ENCODE measurements at regions not wholly inside any gene's neighbourhood (a gene's known extent, or its start where the extent isn't known, plus 50 kb on each side); places are given as distances from the start of the nearest gene placed in this dataset.
"Not testable (repeated sequence)": the region's sequence is repeated elsewhere in the genome, so short reads cannot be mapped to it uniquely, and the experiment has no call there.

GRCh38 chr10:63675171-63675570 is 154.0 kb downstream of the REEP3 start:
- DNase-seq = no peak

DNA sequence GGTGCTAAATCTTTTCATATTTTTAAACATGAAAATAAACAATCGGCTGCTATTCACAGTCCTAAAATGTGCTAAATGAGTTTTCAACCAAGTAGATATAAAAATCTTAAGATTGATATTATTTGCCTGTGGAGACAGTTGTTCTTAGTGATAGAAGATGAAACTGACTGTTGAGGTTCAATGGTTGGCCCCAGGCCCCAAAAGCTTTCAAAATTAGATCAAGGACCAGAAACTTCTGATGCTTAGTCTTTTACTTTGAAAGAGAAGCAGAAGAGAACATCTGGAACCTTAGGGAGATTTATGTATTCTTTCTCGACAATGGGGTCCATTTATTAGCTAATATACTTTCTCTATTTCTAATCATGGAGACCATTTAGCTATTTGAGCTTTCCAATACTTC is 155.8 kb downstream of the REEP3 start:
- no peak for DNase-seq

DNA sequence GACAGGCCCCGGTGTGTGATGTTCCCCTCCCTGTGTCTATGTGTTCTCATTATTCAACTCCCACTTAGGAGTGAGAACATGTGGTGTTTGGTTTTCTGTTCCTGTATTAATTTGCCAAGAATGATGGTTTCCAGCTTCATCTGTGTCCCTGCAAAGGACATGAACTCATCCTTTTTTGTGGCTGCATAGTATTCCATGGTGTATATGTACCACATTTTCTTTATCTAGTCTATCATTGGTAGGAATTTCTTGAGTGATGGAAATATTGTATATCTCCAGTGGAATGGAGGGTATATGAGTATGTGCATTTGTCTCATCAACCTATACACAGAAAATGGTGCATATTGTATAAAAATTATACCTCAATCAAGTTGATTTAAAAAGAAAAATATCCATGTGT is 159.3 kb downstream of the REEP3 start:
- DNase-seq = not testable (repeated sequence)

DNA sequence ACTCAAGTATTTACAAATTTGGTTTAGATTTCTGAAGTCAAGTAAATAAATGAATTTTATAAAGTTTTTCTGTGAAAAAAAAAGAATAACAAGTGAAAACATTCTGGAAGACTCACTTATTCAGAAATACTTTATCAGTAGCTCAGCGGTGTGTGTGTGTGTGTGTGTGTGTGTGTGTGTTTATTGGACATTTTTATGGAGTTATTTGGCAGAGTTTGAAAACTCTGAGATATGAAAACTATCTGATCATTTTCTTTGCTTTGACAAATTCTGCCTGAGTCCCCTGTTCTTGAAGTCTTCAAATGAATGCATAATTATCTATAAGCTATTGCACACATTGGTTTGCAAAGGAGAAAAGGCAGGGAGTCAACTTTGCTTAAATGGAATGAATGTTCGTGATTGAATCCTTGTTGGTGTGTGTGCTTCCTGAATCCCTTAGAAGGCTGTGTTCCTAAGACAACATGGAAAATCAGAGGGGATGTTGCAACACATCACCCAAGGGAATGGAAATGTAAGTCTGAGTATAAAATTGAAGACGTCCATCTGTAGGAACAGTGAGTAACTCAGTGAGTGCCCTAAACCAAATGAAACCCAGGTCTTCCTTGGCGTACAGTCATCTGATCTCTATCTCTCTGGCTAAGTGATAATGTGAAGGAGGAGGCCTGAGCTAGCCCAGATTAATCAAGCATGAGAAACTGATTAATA is 160.9 kb downstream of the REEP3 start:
- DNase-seq = no peak

DNA sequence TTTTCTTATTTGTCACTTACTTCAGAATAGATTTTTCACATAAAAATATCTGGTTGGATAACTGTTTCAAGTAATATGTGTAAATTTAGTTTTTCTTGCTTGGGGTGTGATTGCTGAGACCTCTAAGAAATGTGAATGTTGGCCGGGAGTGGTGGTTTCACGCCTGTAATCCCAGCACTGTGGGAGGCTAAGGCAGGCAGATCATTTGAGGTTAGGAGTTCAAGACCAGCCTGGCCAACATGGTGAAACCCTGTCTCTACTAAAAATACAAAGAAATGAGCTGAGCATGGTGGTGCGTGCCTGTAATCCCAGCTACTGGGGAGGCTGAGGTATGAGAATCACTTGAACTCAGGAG is 161.5 kb downstream of the REEP3 start:
- not testable (repeated sequence) for DNase-seq

DNA sequence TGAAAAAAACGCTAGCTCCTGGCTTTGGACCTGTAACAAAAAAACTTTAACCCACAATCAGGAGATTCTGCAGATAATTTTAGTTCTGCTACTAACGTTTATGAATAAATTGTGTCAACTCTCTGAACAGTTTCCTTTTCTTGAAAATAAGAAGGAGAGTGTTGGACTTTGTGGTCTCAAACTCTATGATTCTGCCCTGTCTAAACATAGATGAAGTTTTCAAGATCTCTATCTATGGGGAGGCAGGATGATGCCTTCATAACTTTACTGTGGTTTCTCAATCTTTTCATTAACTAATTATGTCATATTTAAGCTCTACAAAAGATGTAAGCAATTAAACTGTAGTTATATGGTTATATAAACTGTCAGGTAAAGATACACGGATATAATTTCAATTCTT is 162.0 kb downstream of the REEP3 start:
- DNase-seq = no peak

DNA sequence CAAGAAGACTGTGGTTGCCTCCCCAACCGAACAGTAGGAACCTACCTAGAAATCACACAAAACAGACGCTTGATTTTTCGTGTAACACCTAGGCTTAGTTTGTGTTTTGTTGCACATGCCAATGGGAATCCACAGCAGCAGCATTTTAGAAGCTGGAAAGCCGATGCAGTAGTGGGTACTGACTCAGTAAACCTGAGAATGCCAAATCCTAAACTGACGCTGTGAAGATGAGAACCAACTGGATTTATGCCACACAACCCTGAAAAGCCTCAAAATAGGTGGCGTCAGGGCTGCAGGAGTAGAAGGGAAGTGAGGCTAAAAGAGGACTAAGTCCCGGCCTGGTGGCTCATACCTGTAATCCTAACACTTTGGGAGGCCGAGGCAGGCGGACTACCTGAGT is 162.5 kb downstream of the REEP3 start:
- DNase-seq = no peak

DNA sequence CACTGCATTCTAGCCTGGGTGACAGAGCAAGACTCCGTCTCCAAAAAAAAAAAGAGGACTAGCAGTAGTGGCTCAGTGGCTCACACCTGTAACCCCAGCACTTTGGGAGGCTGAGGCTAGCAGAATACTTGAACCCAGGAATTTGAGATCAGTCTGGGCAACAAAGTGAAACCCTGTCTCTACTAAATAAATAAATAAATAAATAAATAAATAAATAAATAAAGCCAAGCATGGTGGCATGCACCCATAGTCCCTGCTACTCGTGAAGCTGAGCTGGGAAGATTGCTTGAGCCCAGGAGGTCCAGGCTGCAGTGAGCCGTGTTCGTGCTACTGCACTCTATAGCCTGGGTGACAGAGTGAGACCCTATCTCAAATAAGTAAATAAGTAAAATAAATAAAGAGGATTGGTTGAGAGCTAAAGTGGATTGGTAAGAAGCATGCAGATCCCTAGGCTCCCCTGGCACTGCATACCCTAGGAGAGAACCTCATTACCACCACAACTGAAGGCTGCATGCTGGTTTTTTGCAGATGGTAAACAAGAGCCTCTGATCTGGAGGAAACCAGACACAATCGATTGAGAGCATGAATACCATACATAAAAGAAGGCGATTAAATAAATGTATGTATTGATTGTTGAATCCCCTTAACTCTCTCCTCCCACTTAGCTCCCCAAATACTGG is 163.2 kb downstream of the REEP3 start:
- no peak for DNase-seq

GRCh38 chr10:63689768-63690167 is 168.6 kb downstream of the REEP3 start:
- no peak for DNase-seq

- DNase-seq = no peak
These were observed 171.2 kb downstream of the REEP3 start for GRCh38 chr10:63692220-63692896.

- not testable (repeated sequence) for DNase-seq
These were observed 171.8 kb downstream of the REEP3 start for GRCh38 chr10:63693021-63693420.

- no peak for DNase-seq
These were observed 175.0 kb downstream of the REEP3 start for GRCh38 chr10:63696205-63696604.

DNA sequence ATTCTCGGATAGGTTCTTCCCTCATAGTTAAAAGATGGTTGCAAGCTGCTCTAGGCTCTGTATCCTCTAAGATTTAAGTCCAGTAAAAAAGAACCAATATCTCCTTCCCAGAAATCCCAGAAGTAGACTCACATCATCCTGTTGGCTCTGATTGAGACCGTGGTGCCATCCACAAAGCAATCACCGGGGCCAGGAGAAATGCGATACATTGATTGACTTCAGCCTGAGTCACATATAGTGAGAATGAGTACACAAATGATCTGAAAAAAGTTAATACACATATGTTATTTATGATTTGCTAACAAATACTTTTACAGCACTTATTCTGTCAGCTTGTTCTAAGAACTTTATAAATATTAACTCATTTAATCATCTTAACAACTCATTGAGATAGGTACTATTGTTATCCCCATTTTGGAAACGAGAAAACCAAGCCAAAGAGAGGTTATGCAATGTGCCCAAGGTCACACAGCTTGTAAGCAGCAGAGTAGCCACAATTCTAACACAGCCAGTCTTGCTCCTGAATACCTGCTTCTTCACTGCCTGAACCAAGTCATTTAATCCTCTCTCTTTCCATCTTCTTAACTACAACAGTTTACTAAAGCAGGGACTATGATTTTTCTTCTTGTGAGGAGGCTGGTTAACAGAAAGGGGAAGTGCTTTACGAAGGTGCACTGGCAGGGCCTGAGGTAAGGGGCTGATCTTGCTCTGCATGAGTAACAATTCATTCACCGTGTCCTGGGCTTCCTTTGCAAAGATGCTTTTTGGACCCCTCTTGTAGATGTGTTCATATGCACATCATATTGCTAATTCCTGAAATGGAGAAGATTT is 177.0 kb downstream of the REEP3 start:
- DNase-seq = no peak

DNA sequence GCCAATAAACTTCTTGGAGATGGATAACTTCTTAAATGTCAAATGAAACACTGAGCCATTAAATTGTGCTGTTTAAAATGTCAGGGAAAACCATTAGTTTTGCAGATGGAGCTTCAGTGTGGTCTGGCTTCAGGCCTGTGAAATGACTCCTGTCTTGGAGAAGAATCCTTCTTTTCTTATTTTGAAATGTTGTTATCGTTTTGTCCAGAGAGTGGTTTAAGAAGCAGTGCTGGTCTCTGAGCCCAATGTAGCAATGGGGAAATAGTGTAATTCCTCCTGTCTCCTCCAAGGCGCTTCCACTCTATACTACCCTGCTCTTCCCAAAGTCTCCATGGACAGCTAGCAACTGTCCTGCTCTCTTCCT is 177.6 kb downstream of the REEP3 start:
- DNase-seq = no peak

GRCh38 chr10:63699785-63700613 is 178.8 kb downstream of the REEP3 start:
- DNase-seq = no peak

DNA sequence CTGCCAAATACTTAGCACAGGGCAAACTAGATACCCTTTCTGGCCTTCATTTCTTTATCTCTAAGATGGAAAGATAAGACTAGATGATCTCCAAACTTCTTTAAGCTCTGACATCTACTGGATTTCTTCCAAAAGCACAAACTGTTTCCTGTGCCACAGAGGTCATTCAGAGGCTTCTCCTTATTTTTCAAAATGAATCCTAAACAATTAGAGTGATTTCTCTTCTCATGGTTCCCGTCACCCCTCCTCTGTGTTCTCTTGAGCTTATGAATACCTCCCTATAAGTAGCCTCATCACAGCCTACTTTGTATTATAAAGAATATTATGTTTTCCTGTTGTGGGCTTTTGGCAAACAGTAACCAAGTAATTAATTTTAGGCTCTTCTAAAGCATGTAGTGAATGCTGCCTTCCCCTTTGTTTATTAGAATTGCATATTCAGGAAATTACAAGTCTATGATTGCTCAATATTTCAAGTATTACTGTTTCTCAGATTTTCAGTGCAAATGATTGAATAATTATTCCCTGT is 179.5 kb downstream of the REEP3 start:
- no peak for DNase-seq

- DNase-seq = no peak
These were observed 180.9 kb downstream of the REEP3 start for GRCh38 chr10:63702092-63702491.

GRCh38 chr10:63703113-63703670 is 182.0 kb downstream of the REEP3 start:
- no peak for DNase-seq

- no peak for DNase-seq
These were observed 182.6 kb downstream of the REEP3 start for GRCh38 chr10:63703740-63704345.

DNA sequence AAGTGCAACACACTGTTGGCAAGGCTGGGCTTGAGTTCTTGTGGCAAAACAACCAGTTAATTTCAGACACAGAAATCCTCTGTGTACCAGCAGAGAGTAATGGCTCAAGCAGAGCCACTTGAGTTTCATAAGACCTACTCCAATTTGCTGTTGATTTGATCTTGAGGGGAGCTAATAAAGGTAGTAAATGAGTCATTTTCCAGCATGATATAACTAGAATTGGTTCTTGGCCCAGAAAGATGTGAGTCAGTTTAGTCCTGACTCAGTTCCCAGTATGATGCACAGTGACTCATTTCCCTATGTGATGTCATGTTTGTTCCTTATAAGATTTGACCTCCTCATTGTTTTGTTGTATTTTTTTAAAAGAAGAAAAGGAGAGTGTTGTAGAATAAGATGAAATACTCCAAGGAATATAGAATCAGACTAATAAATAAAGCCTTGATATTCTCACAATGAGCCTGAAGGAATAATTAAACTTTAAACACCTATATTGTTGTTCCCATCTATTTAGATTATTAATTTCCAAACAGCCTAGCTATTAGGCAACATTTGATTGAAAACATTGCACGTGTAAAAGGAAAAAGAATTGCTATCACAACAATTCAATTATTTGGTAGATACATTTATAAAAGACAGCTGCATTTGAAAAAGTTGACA is 186.2 kb downstream of the REEP3 start:
- no peak for DNase-seq

GRCh38 chr10:63708421-63708820 is 187.2 kb downstream of the REEP3 start:
- no peak for DNase-seq

Measured in central memory CD4-positive, alpha-beta T cell (primary cell).